Adrenal gland (tissue), 5 donors: ENCODE measurements at regions not wholly inside any gene's neighbourhood (a gene's known extent, or its start where the extent isn't known, plus 50 kb on each side); places are given as distances from the start of the nearest gene placed in this dataset.

Experiments used
- CTCF ChIP-seq, 6 experiments: fragments of 450-650 bp in 4 of 6; fragments of 200-600 bp in 2 of 6; sonication (generic) in 1 of 6; IDR thresholded peaks; 1 replicate in 5 of 6; 2 replicates in 1 of 6; pipeline versions ENCODE4 v1.5.1 to v1.8.0; 2016 to 2021; ENCODE audit warnings: antibody characterized with exemption in 6 of 6, mild to moderate bottlenecking in 2 of 6, moderate library complexity in 1 of 6
- POLR2A ChIP-seq, 2 donors: fragments of 450-650 bp; IDR thresholded peaks; one replicate each; pipeline ENCODE4 v1.6.1; 2017; ENCODE audit warnings: antibody characterized with exemption in 2 of 2, mild to moderate bottlenecking in 2 of 2, moderate library complexity in 1 of 2
- donor health status: DM: no; HTN: no; CAD: no.

GRCh38 chr10:6918305-6918704 is 338.2 kb upstream of the PRKCQ start:
- TF ChIP-seq POLR2A (IDR thresholded peaks at IDR 0.05), result no peak
- peak in 5 of 6 experiments; percentile 15 to 48 (median 40) for TF ChIP-seq CTCF (IDR thresholded peaks at IDR 0.05)
